Gastroesophageal sphincter (tissue), 3 donors: ENCODE measurements at regions not wholly inside any gene's neighbourhood (a gene's known extent, or its start where the extent isn't known, plus 50 kb on each side); places are given as distances from the start of the nearest gene placed in this dataset.

Experiments
- EP300 ChIP-seq: sonication (generic); formaldehyde crosslinking; IDR thresholded peaks from one replicate; pipeline ENCODE4 v1.6.1; 2017; ENCODE audit warnings: antibody characterized with exemption, mild to moderate bottlenecking
- POLR2A ChIP-seq, 2 donors: fragments of 450-650 bp; IDR thresholded peaks; one replicate each; pipeline ENCODE4 v1.6.1; 2017; ENCODE audit warnings: antibody characterized with exemption in 2 of 2, mild to moderate bottlenecking in 2 of 2, moderate library complexity in 1 of 2
- POLR2AphosphoS5 ChIP-seq: sonication (generic); formaldehyde crosslinking; IDR thresholded peaks from one replicate; pipeline ENCODE4 v1.6.1; 2017; ENCODE audit warnings: antibody characterized with exemption
- TF ChIP-seq, protein P1 (sequence below), 4 experiments: fragments of 200-600 bp in 2 of 4; fragments of 450-650 bp in 2 of 4; sonication (generic) in 1 of 4; IDR thresholded peaks; one replicate each; pipeline ENCODE4 v1.5.1; 2017 to 2019; ENCODE audit warnings: antibody characterized with exemption in 4 of 4, mild to moderate bottlenecking in 2 of 4, moderate library complexity in 2 of 4

DNA sequence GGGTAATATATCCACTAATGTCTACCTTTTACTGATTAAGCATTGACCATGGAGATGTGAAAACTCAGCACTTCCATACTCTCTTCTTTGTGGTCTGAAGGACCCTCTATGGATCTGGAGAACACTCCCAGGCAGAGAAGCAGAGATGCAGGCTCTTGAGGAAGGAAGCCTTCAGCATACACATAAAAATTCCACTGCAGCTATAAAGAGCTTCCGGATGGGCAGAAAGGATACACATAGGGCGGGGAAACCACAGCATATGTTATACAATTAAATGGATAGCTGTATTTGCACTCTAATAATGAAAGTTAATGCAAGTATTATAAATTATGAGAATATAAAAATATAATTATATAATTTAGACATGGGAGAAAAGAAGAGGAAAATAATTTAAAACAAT is 1258.2 kb upstream of the ALCAM start:
- TF ChIP-seq, protein P1, sequence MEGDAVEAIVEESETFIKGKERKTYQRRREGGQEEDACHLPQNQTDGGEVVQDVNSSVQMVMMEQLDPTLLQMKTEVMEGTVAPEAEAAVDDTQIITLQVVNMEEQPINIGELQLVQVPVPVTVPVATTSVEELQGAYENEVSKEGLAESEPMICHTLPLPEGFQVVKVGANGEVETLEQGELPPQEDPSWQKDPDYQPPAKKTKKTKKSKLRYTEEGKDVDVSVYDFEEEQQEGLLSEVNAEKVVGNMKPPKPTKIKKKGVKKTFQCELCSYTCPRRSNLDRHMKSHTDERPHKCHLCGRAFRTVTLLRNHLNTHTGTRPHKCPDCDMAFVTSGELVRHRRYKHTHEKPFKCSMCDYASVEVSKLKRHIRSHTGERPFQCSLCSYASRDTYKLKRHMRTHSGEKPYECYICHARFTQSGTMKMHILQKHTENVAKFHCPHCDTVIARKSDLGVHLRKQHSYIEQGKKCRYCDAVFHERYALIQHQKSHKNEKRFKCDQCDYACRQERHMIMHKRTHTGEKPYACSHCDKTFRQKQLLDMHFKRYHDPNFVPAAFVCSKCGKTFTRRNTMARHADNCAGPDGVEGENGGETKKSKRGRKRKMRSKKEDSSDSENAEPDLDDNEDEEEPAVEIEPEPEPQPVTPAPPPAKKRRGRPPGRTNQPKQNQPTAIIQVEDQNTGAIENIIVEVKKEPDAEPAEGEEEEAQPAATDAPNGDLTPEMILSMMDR (IDR thresholded peaks at IDR 0.05) = no peak
- TF ChIP-seq POLR2A (IDR thresholded peaks at IDR 0.05) (no peak), POLR2AphosphoS5 (no peak), EP300 (no peak)
